ENCODE measurements at regions not wholly inside any gene's neighbourhood (a gene's known extent, or its start where the extent isn't known, plus 50 kb on each side); places are given as distances from the start of the nearest gene placed in this dataset.
"Not testable (repeated sequence)": the region's sequence is repeated elsewhere in the genome, so short reads cannot be mapped to it uniquely, and the experiment has no call there.

- Histone ChIP-seq H3K4me1 (ENCODE audit: control insufficient read depth in 3 of 3, insufficient read depth in 3 of 3, low read length in 3 of 3) (no peaks in the 10 kb centered on the region), H3K36me3 (ENCODE audit: control insufficient read depth in 3 of 3, insufficient read depth in 3 of 3, low read length in 3 of 3) (no peaks in the 10 kb centered on the region), H3K27ac (ENCODE audit: low read depth, low read length) (no peak overlapping the region), H3K27me3 (ENCODE audit: control insufficient read depth in 3 of 3, insufficient read depth in 3 of 3, low read length in 3 of 3) (no peaks in the 10 kb centered on the region), H3K9me3 (ENCODE audit: control insufficient read depth in 3 of 3, low read length in 3 of 3) (no peaks in the 10 kb centered on the region), H3K9ac (ENCODE audit: low read depth in 1 of 3, low read length in 3 of 3) (no peak overlapping the region), H3K4me3 (ENCODE audit: low read length in 3 of 3) (no peak overlapping the region)
Measured at GRCh38 chr11:31964181-31964580, 126.7 kb upstream of the RCN1 start.

- Histone ChIP-seq H3K36me3 (ENCODE audit: control insufficient read depth in 3 of 3, insufficient read depth in 3 of 3, low read length in 3 of 3) (no peaks in the 10 kb centered on the region), H3K9me3 (ENCODE audit: control insufficient read depth in 3 of 3, low read length in 3 of 3) (no peaks in the 10 kb centered on the region), H3K4me3 (ENCODE audit: low read length in 3 of 3) (no peak overlapping the region), H3K27ac (ENCODE audit: low read depth, low read length) (no peak overlapping the region), H3K27me3 (ENCODE audit: control insufficient read depth in 3 of 3, insufficient read depth in 3 of 3, low read length in 3 of 3) (peaks cover 0 to 2% (median 0%) of the 10 kb centered on the region in 3 donors), H3K9ac (ENCODE audit: low read depth in 1 of 3, low read length in 3 of 3) (no peak overlapping the region), H3K4me1 (ENCODE audit: control insufficient read depth in 3 of 3, insufficient read depth in 3 of 3, low read length in 3 of 3) (no peaks in the 10 kb centered on the region)
Measured at GRCh38 chr11:31960126-31960525, 130.7 kb upstream of the RCN1 start.

DNA sequence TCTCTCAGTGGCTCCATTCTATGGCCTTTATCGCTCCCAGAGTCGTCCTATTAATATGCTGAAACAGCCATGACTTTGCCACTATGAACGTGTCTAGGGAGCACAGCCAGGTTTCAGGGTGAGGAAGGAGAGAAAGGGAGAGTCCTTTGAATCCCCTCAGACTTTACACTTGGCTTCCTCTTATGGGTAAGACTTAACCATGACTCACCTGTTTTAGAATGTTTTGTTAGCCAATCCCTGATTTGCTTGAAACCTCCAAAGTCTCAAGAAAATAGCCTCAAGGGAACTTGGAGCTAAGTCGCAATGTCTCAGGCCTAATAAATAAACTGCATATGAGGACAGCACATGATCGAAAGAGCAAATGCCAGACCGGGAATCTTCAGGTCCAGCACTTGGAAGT is 131.2 kb upstream of the RCN1 start:
- H3K27ac ChIP-seq (ENCODE audit: low read depth, low read length) = no peak overlapping the region
- H3K9me3 ChIP-seq (ENCODE audit: control insufficient read depth in 3 of 3, low read length in 3 of 3) = no peaks in the 10 kb centered on the region
- peaks cover 0 to 2% (median 0%) of the 10 kb centered on the region in 3 donors for H3K27me3 ChIP-seq (ENCODE audit: control insufficient read depth in 3 of 3, insufficient read depth in 3 of 3, low read length in 3 of 3)
- H3K9ac ChIP-seq (ENCODE audit: low read depth in 1 of 3, low read length in 3 of 3) = no peak overlapping the region
- no peak overlapping the region for H3K4me3 ChIP-seq (ENCODE audit: low read length in 3 of 3)
- no peaks in the 10 kb centered on the region for H3K36me3 ChIP-seq (ENCODE audit: control insufficient read depth in 3 of 3, insufficient read depth in 3 of 3, low read length in 3 of 3)
- no peaks in the 10 kb centered on the region for H3K4me1 ChIP-seq (ENCODE audit: control insufficient read depth in 3 of 3, insufficient read depth in 3 of 3, low read length in 3 of 3)

DNA sequence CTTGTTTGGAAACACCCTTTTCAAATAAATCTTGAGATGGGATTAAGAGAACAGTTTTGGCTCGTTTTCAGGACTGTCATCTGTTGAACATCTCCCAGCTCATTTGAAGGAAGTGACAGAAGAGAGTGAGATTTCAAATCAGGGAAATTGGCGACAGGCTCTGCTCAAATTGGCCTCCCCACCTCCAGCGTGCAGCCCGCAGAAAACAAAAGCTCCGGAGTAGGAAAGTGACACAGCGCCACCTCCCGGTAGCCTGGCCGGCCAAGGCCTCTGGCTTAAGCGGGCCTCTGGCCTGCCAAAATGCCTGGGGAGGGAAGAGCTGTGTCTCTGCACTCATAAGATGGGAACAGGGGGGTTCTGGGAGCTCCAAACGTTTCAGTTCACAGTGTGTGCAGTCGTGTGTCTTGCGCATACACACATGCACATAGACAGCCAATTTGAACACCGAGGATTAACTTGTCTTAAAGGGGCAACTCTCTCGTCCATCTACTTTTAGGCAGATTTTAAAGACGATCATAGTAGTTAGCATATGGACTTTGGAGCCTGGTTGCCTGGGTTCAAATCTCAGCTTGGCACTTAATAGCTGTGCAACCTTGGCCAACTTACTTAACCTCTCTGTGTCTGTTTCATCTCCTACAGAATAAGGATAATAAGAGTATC is 132.7 kb upstream of the RCN1 start:
- Histone ChIP-seq H3K9me3 (ENCODE audit: control insufficient read depth in 3 of 3, low read length in 3 of 3) (no peaks in the 10 kb centered on the region), H3K4me3 (ENCODE audit: low read length in 3 of 3) (no peak overlapping the region), H3K9ac (ENCODE audit: low read depth in 1 of 3, low read length in 3 of 3) (no peak overlapping the region), H3K27me3 (ENCODE audit: control insufficient read depth in 3 of 3, insufficient read depth in 3 of 3, low read length in 3 of 3) (peaks cover 0 to 4% (median 0%) of the 10 kb centered on the region in 3 donors), H3K36me3 (ENCODE audit: control insufficient read depth in 3 of 3, insufficient read depth in 3 of 3, low read length in 3 of 3) (no peaks in the 10 kb centered on the region), H3K4me1 (ENCODE audit: control insufficient read depth in 3 of 3, insufficient read depth in 3 of 3, low read length in 3 of 3) (no peaks in the 10 kb centered on the region), H3K27ac (ENCODE audit: low read depth, low read length) (no peak overlapping the region)

DNA sequence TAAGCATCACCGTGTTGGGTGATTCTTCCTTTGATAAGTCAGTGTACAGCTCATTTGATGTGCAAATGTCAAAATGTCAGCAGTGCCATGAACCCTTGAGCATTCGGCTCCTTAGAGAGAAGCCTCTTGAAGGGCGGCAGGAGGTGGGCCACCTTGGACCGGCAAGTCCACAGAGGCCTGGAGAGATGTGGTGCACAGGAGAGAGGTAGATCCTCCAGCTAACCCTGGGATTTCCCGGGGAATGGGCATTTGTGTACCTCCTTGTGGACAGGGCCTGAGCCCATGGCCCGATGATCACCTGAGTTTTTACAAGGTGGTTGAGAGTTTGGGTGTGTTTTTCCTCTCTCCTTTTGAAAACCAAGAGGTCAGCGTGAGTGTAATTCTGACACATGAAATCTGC is 133.2 kb upstream of the RCN1 start:
- no peaks in the 10 kb centered on the region for H3K4me1 ChIP-seq (ENCODE audit: control insufficient read depth in 3 of 3, insufficient read depth in 3 of 3, low read length in 3 of 3)
- H3K27ac ChIP-seq (ENCODE audit: low read depth, low read length) = no peak overlapping the region
- H3K4me3 ChIP-seq (ENCODE audit: low read length in 3 of 3) = no peak overlapping the region
- no peak overlapping the region for H3K9ac ChIP-seq (ENCODE audit: low read depth in 1 of 3, low read length in 3 of 3)
- H3K27me3 ChIP-seq (ENCODE audit: control insufficient read depth in 3 of 3, insufficient read depth in 3 of 3, low read length in 3 of 3) = peaks cover 0 to 4% (median 0%) of the 10 kb centered on the region in 3 donors
- H3K9me3 ChIP-seq (ENCODE audit: control insufficient read depth in 3 of 3, low read length in 3 of 3) = no peaks in the 10 kb centered on the region
- H3K36me3 ChIP-seq (ENCODE audit: control insufficient read depth in 3 of 3, insufficient read depth in 3 of 3, low read length in 3 of 3) = no peaks in the 10 kb centered on the region

DNA sequence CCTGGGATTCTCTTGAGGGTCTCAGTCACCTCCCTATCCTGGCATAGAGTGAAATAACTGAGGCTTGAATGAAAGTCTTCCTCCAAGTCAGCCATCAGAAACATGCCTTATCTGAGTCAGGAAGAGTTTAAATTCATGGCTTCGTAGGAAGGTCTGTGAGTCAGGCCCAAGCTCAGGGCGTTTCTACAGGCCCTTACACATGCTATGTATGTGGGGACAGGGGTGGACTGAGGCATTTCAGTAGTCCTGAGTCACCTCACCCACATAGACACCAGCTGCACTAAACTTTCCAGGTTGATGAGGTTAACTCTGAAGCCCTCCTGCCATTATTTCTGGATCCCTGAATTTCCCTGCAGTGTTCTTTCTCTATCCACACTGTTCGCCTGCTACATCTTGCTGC is 134.6 kb upstream of the RCN1 start:
- no peaks in the 10 kb centered on the region for H3K36me3 ChIP-seq (ENCODE audit: control insufficient read depth in 3 of 3, insufficient read depth in 3 of 3, low read length in 3 of 3)
- H3K9me3 ChIP-seq (ENCODE audit: control insufficient read depth in 3 of 3, low read length in 3 of 3) = no peaks in the 10 kb centered on the region
- H3K4me1 ChIP-seq (ENCODE audit: control insufficient read depth in 3 of 3, insufficient read depth in 3 of 3, low read length in 3 of 3) = no peaks in the 10 kb centered on the region
- no peak overlapping the region for H3K9ac ChIP-seq (ENCODE audit: low read depth in 1 of 3, low read length in 3 of 3)
- H3K27me3 ChIP-seq (ENCODE audit: control insufficient read depth in 3 of 3, insufficient read depth in 3 of 3, low read length in 3 of 3) = peaks cover 0 to 4% (median 0%) of the 10 kb centered on the region in 3 donors
- no peak overlapping the region for H3K27ac ChIP-seq (ENCODE audit: low read depth, low read length)
- no peak overlapping the region for H3K4me3 ChIP-seq (ENCODE audit: low read length in 3 of 3)

DNA sequence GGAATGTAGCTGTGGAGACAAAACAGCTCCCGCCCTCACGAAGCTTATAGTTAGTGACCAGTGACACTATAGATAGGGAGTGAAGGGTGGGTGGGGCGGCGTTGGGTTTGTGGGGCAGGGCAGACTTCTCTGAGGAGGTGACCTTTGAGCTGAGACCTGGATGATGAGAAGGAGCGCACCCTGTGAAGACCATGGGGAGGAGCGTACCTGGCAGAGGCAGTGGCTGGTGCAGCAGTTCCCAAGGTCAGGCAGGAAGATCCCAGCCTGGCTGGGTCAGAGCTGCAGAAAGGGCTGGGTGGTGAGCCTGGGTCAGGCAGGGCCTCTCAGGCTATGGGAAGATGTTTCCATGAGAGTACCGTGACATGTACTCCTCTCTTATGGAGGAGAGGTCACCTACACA is 135.0 kb upstream of the RCN1 start:
- no peak overlapping the region for H3K27ac ChIP-seq (ENCODE audit: low read depth, low read length)
- H3K9me3 ChIP-seq (ENCODE audit: control insufficient read depth in 3 of 3, low read length in 3 of 3) = no peaks in the 10 kb centered on the region
- no peak overlapping the region for H3K9ac ChIP-seq (ENCODE audit: low read depth in 1 of 3, low read length in 3 of 3)
- H3K4me3 ChIP-seq (ENCODE audit: low read length in 3 of 3) = no peak overlapping the region
- peaks cover 0 to 4% (median 0%) of the 10 kb centered on the region in 3 donors for H3K27me3 ChIP-seq (ENCODE audit: control insufficient read depth in 3 of 3, insufficient read depth in 3 of 3, low read length in 3 of 3)
- no peaks in the 10 kb centered on the region for H3K4me1 ChIP-seq (ENCODE audit: control insufficient read depth in 3 of 3, insufficient read depth in 3 of 3, low read length in 3 of 3)
- H3K36me3 ChIP-seq (ENCODE audit: control insufficient read depth in 3 of 3, insufficient read depth in 3 of 3, low read length in 3 of 3) = no peaks in the 10 kb centered on the region

DNA sequence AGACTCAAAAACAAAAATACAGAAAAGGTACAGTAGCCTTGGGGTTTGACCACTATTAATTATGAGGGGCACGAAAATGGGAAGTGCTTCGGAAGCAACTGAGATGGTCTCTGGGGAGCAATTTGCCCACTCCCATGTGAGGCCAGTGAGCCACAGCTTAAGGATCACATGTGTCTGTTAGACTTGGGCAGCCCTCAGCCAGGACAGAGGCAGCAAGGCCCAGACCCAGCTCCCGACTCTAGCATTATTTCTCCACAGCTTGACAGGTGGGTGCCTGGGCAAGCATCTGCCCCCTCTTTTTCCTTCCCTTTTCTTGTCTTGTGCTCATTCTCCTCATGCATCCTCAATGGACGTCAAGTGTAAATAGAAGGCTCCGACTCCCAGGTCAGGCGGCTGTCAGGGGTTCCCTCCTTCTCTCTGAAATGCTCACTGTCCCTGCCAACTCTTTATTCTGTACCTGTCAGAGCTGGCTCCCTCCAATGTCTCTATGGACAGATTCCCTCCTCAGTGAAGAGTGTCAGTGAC is 137.0 kb upstream of the RCN1 start:
- H3K36me3 ChIP-seq (ENCODE audit: control insufficient read depth in 3 of 3, insufficient read depth in 3 of 3, low read length in 3 of 3) = no peaks in the 10 kb centered on the region
- no peak overlapping the region for H3K9ac ChIP-seq (ENCODE audit: low read depth in 1 of 3, low read length in 3 of 3)
- no peaks in the 10 kb centered on the region for H3K9me3 ChIP-seq (ENCODE audit: control insufficient read depth in 3 of 3, low read length in 3 of 3)
- H3K4me1 ChIP-seq (ENCODE audit: control insufficient read depth in 3 of 3, insufficient read depth in 3 of 3, low read length in 3 of 3) = no peaks in the 10 kb centered on the region
- H3K27ac ChIP-seq (ENCODE audit: low read depth, low read length) = no peak overlapping the region
- H3K27me3 ChIP-seq (ENCODE audit: control insufficient read depth in 3 of 3, insufficient read depth in 3 of 3, low read length in 3 of 3) = peaks cover 0 to 4% (median 0%) of the 10 kb centered on the region in 3 donors
- H3K4me3 ChIP-seq (ENCODE audit: low read length in 3 of 3) = no peak overlapping the region

DNA sequence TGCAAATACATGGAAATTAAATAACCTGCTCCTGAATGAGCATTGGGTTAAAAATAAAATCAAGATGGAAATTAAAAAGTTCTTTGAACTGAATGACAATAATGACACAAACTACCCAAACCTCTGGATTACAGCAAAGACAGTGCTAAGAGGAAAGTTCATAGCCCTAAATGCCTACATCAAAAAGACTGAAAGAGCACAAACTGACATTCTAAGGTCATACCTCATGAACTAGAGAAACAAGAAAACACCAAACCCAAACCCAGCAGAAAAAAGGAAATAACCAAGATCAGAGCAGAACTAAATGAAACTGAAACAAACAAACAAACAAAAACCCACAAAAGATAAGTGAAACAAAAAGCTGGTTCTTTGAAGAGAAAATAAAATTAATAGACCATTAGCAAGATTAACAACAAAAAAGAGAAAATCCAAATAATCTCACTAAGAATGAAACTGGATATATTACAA is 138.6 kb upstream of the PAX6 start:
- H3K4me1 ChIP-seq (ENCODE audit: control insufficient read depth in 3 of 3, insufficient read depth in 3 of 3, low read length in 3 of 3); H3K9ac ChIP-seq (ENCODE audit: low read depth in 1 of 3, low read length in 3 of 3); H3K27ac ChIP-seq (ENCODE audit: low read depth, low read length); H3K36me3 ChIP-seq (ENCODE audit: control insufficient read depth in 3 of 3, insufficient read depth in 3 of 3, low read length in 3 of 3); H3K9me3 ChIP-seq (ENCODE audit: control insufficient read depth in 3 of 3, low read length in 3 of 3); H3K4me3 ChIP-seq (ENCODE audit: low read length in 3 of 3); H3K27me3 ChIP-seq (ENCODE audit: control insufficient read depth in 3 of 3, insufficient read depth in 3 of 3, low read length in 3 of 3): not testable (repeated sequence)

- H3K9ac ChIP-seq (ENCODE audit: low read depth in 1 of 3, low read length in 3 of 3) = no peak overlapping the region
- H3K27ac ChIP-seq (ENCODE audit: low read depth, low read length) = no peak overlapping the region
- H3K4me3 ChIP-seq (ENCODE audit: low read length in 3 of 3) = no peak overlapping the region
- H3K27me3 ChIP-seq (ENCODE audit: control insufficient read depth in 3 of 3, insufficient read depth in 3 of 3, low read length in 3 of 3) = no peaks in the 10 kb centered on the region
- H3K36me3 ChIP-seq (ENCODE audit: control insufficient read depth in 3 of 3, insufficient read depth in 3 of 3, low read length in 3 of 3) = no peaks in the 10 kb centered on the region
- H3K4me1 ChIP-seq (ENCODE audit: control insufficient read depth in 3 of 3, insufficient read depth in 3 of 3, low read length in 3 of 3) = no peaks in the 10 kb centered on the region
- H3K9me3 ChIP-seq (ENCODE audit: control insufficient read depth in 3 of 3, low read length in 3 of 3) = no peaks in the 10 kb centered on the region
Measured at GRCh38 chr11:31947051-31947450, 135.9 kb upstream of the PAX6 start.

All from skeletal muscle tissue (tissue), 3 donors.